Sigmoid colon (tissue), 4 donors: ENCODE measurements at regions not wholly inside any gene's neighbourhood (a gene's known extent, or its start where the extent isn't known, plus 50 kb on each side); places are given as distances from the start of the nearest gene placed in this dataset.

Source experiments
- POLR2AphosphoS5 ChIP-seq, 4 donors: sonication (generic); formaldehyde crosslinking; IDR thresholded peaks; one replicate each; pipeline ENCODE4 v1.6.1; 2017; ENCODE audit warnings: antibody characterized with exemption in 4 of 4
- TF ChIP-seq, protein P1 (sequence below), 4 experiments: fragments of 450-650 bp in 3 of 4; fragments of 200-600 bp in 1 of 4; IDR thresholded peaks; one replicate each; pipeline ENCODE4 v1.5.1; 2016 to 2019; ENCODE audit warnings: antibody characterized with exemption in 4 of 4, mild to moderate bottlenecking in 3 of 4, moderate library complexity in 2 of 4

DNA sequence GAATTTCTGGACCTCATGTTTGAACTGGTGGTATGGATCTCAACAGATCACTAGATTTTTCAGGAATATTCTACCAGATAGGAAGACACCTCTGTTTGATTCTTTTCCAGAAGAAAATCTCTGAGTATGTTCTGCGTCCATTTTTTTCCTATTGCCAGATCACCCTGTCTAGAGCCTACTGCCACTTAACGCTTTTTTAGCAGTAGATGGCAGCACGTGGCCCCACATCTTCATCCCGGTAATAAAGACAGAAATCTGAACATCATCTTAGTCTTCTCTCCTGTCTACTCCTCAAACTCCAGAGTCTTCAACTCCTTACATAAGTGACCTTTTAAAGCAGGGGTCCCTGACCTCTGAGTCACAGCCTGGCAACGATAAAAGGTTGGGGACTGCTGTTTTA is 184.7 kb downstream of the TMA16 start:
- TF ChIP-seq, protein P1, sequence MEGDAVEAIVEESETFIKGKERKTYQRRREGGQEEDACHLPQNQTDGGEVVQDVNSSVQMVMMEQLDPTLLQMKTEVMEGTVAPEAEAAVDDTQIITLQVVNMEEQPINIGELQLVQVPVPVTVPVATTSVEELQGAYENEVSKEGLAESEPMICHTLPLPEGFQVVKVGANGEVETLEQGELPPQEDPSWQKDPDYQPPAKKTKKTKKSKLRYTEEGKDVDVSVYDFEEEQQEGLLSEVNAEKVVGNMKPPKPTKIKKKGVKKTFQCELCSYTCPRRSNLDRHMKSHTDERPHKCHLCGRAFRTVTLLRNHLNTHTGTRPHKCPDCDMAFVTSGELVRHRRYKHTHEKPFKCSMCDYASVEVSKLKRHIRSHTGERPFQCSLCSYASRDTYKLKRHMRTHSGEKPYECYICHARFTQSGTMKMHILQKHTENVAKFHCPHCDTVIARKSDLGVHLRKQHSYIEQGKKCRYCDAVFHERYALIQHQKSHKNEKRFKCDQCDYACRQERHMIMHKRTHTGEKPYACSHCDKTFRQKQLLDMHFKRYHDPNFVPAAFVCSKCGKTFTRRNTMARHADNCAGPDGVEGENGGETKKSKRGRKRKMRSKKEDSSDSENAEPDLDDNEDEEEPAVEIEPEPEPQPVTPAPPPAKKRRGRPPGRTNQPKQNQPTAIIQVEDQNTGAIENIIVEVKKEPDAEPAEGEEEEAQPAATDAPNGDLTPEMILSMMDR (IDR thresholded peaks at IDR 0.05): no peak
- TF ChIP-seq POLR2AphosphoS5 (IDR thresholded peaks at IDR 0.05): no peak
